Osteoblast (primary cell): ENCODE measurements at regions not wholly inside any gene's neighbourhood (a gene's known extent, or its start where the extent isn't known, plus 50 kb on each side); places are given as distances from the start of the nearest gene placed in this dataset.

ENCODE experiments used
- DNase-seq: peaks from one replicate; pipeline ENCODE4 v3.0.0; 2011; ENCODE audit warnings: low spot score, mixed read lengths; ENCODE audit not compliant: insufficient read length; ENCODE audit errors: missing footprints
- H2AFZ ChIP-seq: 2 replicates; pipeline ENCODE4 v1.6.0; 2011; ENCODE audit warnings: mild to moderate bottlenecking, low read length
- H3K27ac ChIP-seq: 2 replicates; pipeline ENCODE4 v1.5.1; 2011; ENCODE audit warnings: mild to moderate bottlenecking, low read depth, low read length, moderate library complexity
- H3K27me3 ChIP-seq: 2 replicates; pipeline ENCODE4 v1.6.0; 2012; ENCODE audit warnings: mild to moderate bottlenecking, control low read depth, inconsistent platforms, low read length, moderate library complexity; ENCODE audit not compliant: insufficient read depth
- H3K36me3 ChIP-seq: 2 replicates; pipeline ENCODE4 v1.5.1; 2011; ENCODE audit warnings: mild to moderate bottlenecking, low read length, control low read depth, moderate library complexity; ENCODE audit not compliant: insufficient read depth
- H3K4me1 ChIP-seq: 2 replicates; pipeline ENCODE4 v1.5.1; 2011; ENCODE audit warnings: mild to moderate bottlenecking, low read length, control low read depth, moderate library complexity; ENCODE audit not compliant: insufficient read depth
- H3K4me2 ChIP-seq: 2 replicates; pipeline ENCODE4 v1.6.0; 2011; ENCODE audit warnings: mild to moderate bottlenecking, low read length; ENCODE audit not compliant: insufficient read depth
- H3K4me3 ChIP-seq: fragments of 200-600 bp; sonication (generic); 3 replicates; pipeline ENCODE4 v1.5.1; 2012; ENCODE audit warnings: mild to moderate bottlenecking, low read length, inconsistent platforms; ENCODE audit not compliant: insufficient read depth
- H3K79me2 ChIP-seq: 2 replicates; pipeline ENCODE4 v1.6.0; 2012; ENCODE audit warnings: mild to moderate bottlenecking, low read length, control low read depth, inconsistent platforms; ENCODE audit not compliant: insufficient read depth
- H3K9me3 ChIP-seq: 2 replicates; pipeline ENCODE4 v1.5.1; 2011; ENCODE audit warnings: low read depth, low read length, control low read depth
- H4K20me1 ChIP-seq: 2 replicates; pipeline ENCODE4 v1.6.0; 2012; ENCODE audit warnings: mild to moderate bottlenecking, low read length, control low read depth; ENCODE audit not compliant: insufficient read depth
- TF ChIP-seq, protein P1 (sequence below): IDR thresholded peaks from 2 replicates; pipeline ENCODE4 v1.5.1; 2011; ENCODE audit warnings: mild to moderate bottlenecking, low read depth, low read length, moderate library complexity; ENCODE audit errors: extremely low read depth

DNA sequence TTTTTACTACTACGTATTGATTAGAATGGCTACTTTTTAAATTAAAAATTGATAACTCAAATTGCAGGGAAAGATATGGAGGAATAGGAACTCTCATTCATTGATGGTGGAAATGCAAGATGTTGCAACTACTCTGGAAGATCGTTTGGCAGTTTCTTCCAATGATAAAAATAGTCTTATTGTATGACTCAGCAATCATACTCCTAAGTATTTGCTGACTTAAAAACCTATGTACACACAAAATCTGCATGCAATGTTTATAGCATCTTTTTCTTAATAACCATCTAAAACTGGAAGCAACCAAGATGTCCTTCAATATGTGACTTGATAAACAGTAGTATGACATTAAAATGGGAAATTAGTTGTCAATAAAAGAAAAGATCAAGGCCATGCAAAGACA is 87.4 kb upstream of the LRRC3B start:
- Histone ChIP-seq H3K4me3 (no peak overlapping the region), H3K27ac (no peak overlapping the region), H3K36me3 (no peaks in the 10 kb centered on the region), H3K9me3 (no peaks in the 10 kb centered on the region), H3K4me2 (no peak overlapping the region), H2AFZ (no peak overlapping the region), H3K79me2 (no peaks in the 10 kb centered on the region), H3K27me3 (no peaks in the 10 kb centered on the region), H3K4me1 (no peaks in the 10 kb centered on the region), H4K20me1 (no peaks in the 10 kb centered on the region)
- TF ChIP-seq, protein P1, sequence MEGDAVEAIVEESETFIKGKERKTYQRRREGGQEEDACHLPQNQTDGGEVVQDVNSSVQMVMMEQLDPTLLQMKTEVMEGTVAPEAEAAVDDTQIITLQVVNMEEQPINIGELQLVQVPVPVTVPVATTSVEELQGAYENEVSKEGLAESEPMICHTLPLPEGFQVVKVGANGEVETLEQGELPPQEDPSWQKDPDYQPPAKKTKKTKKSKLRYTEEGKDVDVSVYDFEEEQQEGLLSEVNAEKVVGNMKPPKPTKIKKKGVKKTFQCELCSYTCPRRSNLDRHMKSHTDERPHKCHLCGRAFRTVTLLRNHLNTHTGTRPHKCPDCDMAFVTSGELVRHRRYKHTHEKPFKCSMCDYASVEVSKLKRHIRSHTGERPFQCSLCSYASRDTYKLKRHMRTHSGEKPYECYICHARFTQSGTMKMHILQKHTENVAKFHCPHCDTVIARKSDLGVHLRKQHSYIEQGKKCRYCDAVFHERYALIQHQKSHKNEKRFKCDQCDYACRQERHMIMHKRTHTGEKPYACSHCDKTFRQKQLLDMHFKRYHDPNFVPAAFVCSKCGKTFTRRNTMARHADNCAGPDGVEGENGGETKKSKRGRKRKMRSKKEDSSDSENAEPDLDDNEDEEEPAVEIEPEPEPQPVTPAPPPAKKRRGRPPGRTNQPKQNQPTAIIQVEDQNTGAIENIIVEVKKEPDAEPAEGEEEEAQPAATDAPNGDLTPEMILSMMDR, result no peak
- DNase-seq, result no peak

DNA sequence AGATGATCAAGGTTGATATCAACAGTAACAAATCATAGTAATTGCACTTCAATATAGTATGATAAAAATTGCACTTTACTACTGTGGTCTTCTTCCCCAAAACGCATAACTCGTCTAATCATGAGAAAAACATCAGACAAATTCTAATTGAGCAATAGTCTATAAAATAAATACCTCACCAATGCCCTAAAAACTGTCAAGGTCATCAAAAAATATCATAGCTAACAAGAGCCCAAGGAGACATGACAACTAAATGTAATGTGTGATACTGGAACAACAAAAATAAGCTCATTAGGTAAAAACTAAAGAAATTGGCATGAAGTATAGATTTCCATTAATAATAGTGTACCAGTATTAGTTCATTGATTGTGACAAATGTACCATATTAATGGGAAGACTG is 85.6 kb upstream of the LRRC3B start:
- no peak overlapping the region for H2AFZ ChIP-seq
- no peaks in the 10 kb centered on the region for H3K79me2 ChIP-seq
- no peaks in the 10 kb centered on the region for H3K9me3 ChIP-seq
- H4K20me1 ChIP-seq, result no peaks in the 10 kb centered on the region
- H3K27ac ChIP-seq, result no peak overlapping the region
- no peaks in the 10 kb centered on the region for H3K27me3 ChIP-seq
- no peaks in the 10 kb centered on the region for H3K4me1 ChIP-seq
- TF ChIP-seq, protein P1, result no peak
- H3K4me3 ChIP-seq, result no peak overlapping the region
- H3K36me3 ChIP-seq, result no peaks in the 10 kb centered on the region
- H3K4me2 ChIP-seq, result no peak overlapping the region
- no peak for DNase-seq

DNA sequence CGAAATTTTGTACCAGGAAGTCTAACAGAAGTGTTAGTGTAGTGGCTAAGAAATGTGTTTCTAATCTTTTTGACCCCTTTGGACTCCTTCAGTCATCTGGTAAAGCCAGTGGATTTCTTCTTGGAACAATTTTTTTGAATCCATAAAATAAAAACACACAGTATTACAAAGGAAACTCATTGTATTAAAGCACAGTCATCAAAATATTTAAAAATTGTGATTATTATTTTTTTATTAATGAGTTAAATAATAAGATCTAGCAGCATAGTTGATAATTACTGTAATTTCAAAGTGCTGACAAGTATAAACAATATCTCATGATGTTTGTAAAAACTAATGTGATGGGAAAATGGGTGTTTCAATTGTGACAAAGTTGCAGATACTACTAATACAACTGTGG is 72.2 kb upstream of the LRRC3B start:
- no peaks in the 10 kb centered on the region for H3K27me3 ChIP-seq
- H3K27ac ChIP-seq, result no peak overlapping the region
- no peak overlapping the region for H3K4me2 ChIP-seq
- no peak overlapping the region for H3K4me3 ChIP-seq
- no peaks in the 10 kb centered on the region for H3K36me3 ChIP-seq
- H4K20me1 ChIP-seq, result no peaks in the 10 kb centered on the region
- TF ChIP-seq, protein P1, result no peak
- H3K9me3 ChIP-seq, result peaks cover 5% of the 10 kb centered on the region
- no peak overlapping the region for H2AFZ ChIP-seq
- H3K79me2 ChIP-seq, result no peaks in the 10 kb centered on the region
- no peak for DNase-seq
- no peaks in the 10 kb centered on the region for H3K4me1 ChIP-seq

DNA sequence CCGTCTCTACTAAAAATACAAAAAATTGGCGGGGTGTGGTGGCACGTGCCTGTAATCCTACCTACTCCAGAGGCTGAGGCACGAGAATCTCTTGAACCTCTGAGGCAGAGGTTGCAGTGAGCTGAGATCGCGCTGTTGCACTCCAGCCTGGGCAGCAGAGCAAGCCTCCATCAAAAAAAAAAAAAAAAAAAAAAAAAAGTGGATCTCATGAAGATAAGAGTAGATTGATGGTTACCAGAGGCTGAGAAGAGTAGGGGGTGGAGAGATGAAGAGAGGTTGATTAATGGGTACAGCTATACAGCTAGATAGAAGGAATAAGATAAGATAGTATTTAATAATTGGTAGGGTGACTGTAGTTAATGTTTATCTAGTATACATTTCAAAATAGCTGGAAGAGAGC is 65.9 kb upstream of the LRRC3B start:
- no peak overlapping the region for H3K4me2 ChIP-seq
- H3K36me3 ChIP-seq, result no peaks in the 10 kb centered on the region
- no peaks in the 10 kb centered on the region for H4K20me1 ChIP-seq
- H2AFZ ChIP-seq, result no peak overlapping the region
- TF ChIP-seq, protein P1, result no peak
- no peak overlapping the region for H3K4me3 ChIP-seq
- H3K79me2 ChIP-seq, result no peaks in the 10 kb centered on the region
- no peak overlapping the region for H3K27ac ChIP-seq
- H3K27me3 ChIP-seq, result no peaks in the 10 kb centered on the region
- DNase-seq, result no peak
- H3K9me3 ChIP-seq, result peaks cover 8% of the 10 kb centered on the region
- no peaks in the 10 kb centered on the region for H3K4me1 ChIP-seq
